Kidney epithelial cell (primary cell): ENCODE measurements at regions not wholly inside any gene's neighbourhood (a gene's known extent, or its start where the extent isn't known, plus 50 kb on each side); places are given as distances from the start of the nearest gene placed in this dataset.

ENCODE experiments used
- DNase-seq: peaks from one replicate; pipeline ENCODE4 v3.0.0-alpha.2; 2010; ENCODE audit warnings: low read depth
- H3K27me3 ChIP-seq: 2 replicates; pipeline ENCODE4 v1.6.0; 2011; ENCODE audit warnings: low read length; ENCODE audit not compliant: control insufficient read depth, insufficient read depth
- H3K36me3 ChIP-seq: 2 replicates; pipeline ENCODE4 v1.5.1; 2011; ENCODE audit warnings: low read length; ENCODE audit not compliant: control insufficient read depth, insufficient read depth
- H3K4me3 ChIP-seq: 2 replicates; pipeline ENCODE4 v1.5.1; 2011; ENCODE audit warnings: low read depth, mild to moderate bottlenecking, control low read depth, low read length
- CTCF ChIP-seq: IDR thresholded peaks from 2 replicates; pipeline ENCODE4 v1.5.1; 2011; ENCODE audit warnings: mild to moderate bottlenecking, moderate library complexity, low read length, control low read depth, inconsistent platforms; ENCODE audit not compliant: insufficient read depth, poor library complexity, severe bottlenecking

DNA sequence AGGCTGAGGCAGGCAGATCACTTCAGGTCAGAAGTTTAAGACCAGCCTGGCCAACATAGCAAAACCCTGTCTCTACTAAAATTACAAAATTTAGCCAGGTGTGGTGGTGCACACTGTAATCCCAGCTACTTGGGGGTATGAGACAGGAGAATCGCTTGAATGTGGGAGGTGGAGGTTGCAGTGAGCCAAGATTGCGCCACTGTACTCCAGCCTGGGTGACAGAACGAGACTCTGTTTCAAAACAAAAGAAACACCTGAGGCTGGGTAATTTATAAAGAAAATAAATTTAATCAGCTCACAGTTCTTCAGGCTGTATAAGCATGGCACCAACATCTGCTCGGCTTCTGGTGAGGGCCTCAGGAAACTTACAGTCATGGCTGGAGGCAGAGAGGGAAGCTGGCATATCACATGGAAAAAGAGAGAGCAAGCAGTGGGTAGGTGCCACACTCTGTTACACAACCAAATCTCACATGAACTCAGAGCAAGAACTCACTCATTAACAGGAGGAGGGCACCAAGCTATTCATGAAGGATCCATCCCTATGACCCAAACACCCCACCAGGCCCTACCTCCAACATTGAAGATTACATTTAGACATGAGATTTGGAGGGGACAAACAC is 244.1 kb upstream of the RBBP8 start:
- H3K36me3 ChIP-seq: no peaks in the 10 kb centered on the region
- no peak overlapping the region for H3K4me3 ChIP-seq
- TF ChIP-seq CTCF: no peak
- DNase-seq: no peak
- no peaks in the 10 kb centered on the region for H3K27me3 ChIP-seq

DNA sequence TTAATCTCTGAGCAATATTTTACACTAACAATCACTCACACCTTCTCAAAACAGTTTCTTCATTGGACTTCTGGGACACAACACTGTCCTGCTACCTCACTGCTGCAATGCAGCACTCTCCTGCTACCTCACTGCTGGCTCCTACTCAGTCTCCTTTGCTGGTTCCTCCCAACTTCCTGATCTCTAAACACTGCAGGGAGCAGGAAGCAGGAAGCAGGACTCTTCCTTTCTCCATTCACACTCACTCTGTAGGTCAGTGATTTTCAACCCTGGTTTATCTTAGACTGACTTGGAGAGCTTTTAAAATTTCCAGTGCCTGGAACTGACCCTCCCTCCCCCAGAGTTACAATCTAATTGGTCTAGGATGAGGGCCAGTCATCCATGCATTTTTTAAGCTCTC is 243.4 kb upstream of the RBBP8 start:
- TF ChIP-seq CTCF: no peak
- Histone ChIP-seq H3K36me3 (no peaks in the 10 kb centered on the region), H3K4me3 (no peak overlapping the region), H3K27me3 (no peaks in the 10 kb centered on the region)
- DNase-seq: no peak

- no peak for DNase-seq
- no peak overlapping the region for H3K4me3 ChIP-seq
- TF ChIP-seq CTCF: no peak
- no peaks in the 10 kb centered on the region for H3K36me3 ChIP-seq
- no peaks in the 10 kb centered on the region for H3K27me3 ChIP-seq
These were observed 242.6 kb upstream of the RBBP8 start for GRCh38 chr18:22690556-22690955.

GRCh38 chr18:22691946-22692710 is 241.0 kb upstream of the RBBP8 start:
- Histone ChIP-seq H3K27me3 (no peaks in the 10 kb centered on the region), H3K4me3 (no peak overlapping the region), H3K36me3 (no peaks in the 10 kb centered on the region)
- DNase-seq: no peak
- TF ChIP-seq CTCF: no peak

DNA sequence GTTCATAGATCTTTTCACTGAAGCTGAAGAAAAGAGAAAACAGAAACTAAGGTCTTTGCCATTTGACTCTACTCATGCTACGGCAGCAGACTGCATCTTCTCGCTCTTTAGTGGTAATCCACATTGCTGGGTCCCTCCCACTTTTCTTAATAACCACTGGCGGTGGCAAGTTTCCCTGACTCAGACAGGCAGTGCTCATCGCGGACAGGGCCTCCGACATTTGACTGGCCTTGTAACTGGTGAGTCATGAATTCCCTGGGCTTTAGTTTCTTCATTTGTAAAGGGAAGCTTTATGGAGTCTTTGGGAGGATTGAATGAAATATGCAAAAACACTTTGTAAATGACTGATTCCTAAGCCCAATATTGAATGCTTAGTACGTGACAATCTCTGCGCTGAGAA is 238.2 kb upstream of the RBBP8 start:
- H3K4me3 ChIP-seq: no peak overlapping the region
- no peaks in the 10 kb centered on the region for H3K27me3 ChIP-seq
- H3K36me3 ChIP-seq: no peaks in the 10 kb centered on the region
- DNase-seq: no peak
- no peak for TF ChIP-seq CTCF
